Kidney (tissue), 13 donors: ENCODE measurements at regions not wholly inside any gene's neighbourhood (a gene's known extent, or its start where the extent isn't known, plus 50 kb on each side); places are given as distances from the start of the nearest gene placed in this dataset.

Source experiments
- DNase-seq, 5 donors: peaks; one replicate each; pipeline ENCODE4 v3.0.0-alpha.2; 2013 to 2020
- FAIRE-seq: peaks from 2 replicates; lab custom pipeline; 2012; peaks lifted over from hg19 to GRCh38; lab: Jason Lieb, UNC
- H3K27ac ChIP-seq, 2 donors: one replicate each; pipeline ENCODE4 v1.7.0; 2013; ENCODE audit warnings: low read depth in 2 of 2, low read length in 2 of 2, inconsistent platforms in 1 of 2
- H3K27me3 ChIP-seq: one replicate; pipeline ENCODE4 v1.7.1; 2013; ENCODE audit warnings: low read length, inconsistent platforms; ENCODE audit not compliant: control insufficient read depth, insufficient read depth
- H3K36me3 ChIP-seq, 3 donors: one replicate each; pipeline versions ENCODE4 v1.7.0 to v1.7.1; 2013; ENCODE audit warnings: low read length in 3 of 3, control low read depth in 1 of 3, inconsistent platforms in 1 of 3; ENCODE audit not compliant: insufficient read depth in 3 of 3, control insufficient read depth in 2 of 3
- H3K4me1 ChIP-seq, 3 donors: one replicate each; pipeline versions ENCODE4 v1.7.0 to v1.7.1; 2013; ENCODE audit warnings: low read length in 3 of 3, inconsistent platforms in 1 of 3, low read depth in 1 of 3; ENCODE audit not compliant: control insufficient read depth in 2 of 3, insufficient read depth in 2 of 3
- H3K4me3 ChIP-seq, 3 donors: one replicate each; pipeline versions ENCODE4 v1.7.0 to v1.8.1; 2013; ENCODE audit warnings: low read length in 3 of 3, control low read depth in 1 of 3, inconsistent platforms in 1 of 3
- H3K9ac ChIP-seq, 3 donors: one replicate each; pipeline versions ENCODE4 v1.7.0 to v1.7.1; 2013; ENCODE audit warnings: low read length in 3 of 3, control low read depth in 1 of 3, inconsistent platforms in 1 of 3
- H3K9me3 ChIP-seq, 3 donors: one replicate each; pipeline versions ENCODE4 v1.7.0 to v1.7.1; 2013; ENCODE audit warnings: low read length in 3 of 3, control low read depth in 1 of 3, inconsistent platforms in 1 of 3; ENCODE audit not compliant: control insufficient read depth in 2 of 3, insufficient read depth in 1 of 3
- CTCF ChIP-seq: IDR thresholded peaks from 3 replicates; pipeline ENCODE4 v1.5.1; 2012; ENCODE audit warnings: mild to moderate bottlenecking, moderate library complexity, borderline replicate concordance; ENCODE audit not compliant: insufficient read depth; ENCODE audit errors: extremely low read depth
- intact Hi-C: fragments of 100-400 bp; cut with DNase I; formaldehyde crosslinking; loops from one replicate; pipeline ENCODE4 v1.11.1; 2022
- donor health status: control.
- donor health status: control.
- donor health status: control.
- donor health status: control.
- donor health status: control.
- donor health status: DM: yes; HTN: yes; CAD: no.
- donor health status: Normal renal cell carcinoma (clear cell type).

GRCh38 chr2:8379128-8379527 lies 302.7 kb upstream of the ID2 start:
- Histone ChIP-seq H3K9me3 (no peaks in the 10 kb centered on the region), H3K27me3 (no peaks in the 10 kb centered on the region), H3K36me3 (no peaks in the 10 kb centered on the region), H3K27ac (no peak overlapping the region), H3K4me3 (no peak overlapping the region), H3K4me1 (no peaks in the 10 kb centered on the region), H3K9ac (no peak overlapping the region)
- no peak for TF ChIP-seq CTCF
- DNase-seq = no peak
- intact Hi-C loops = no loop called here
- no peak for FAIRE-seq

GRCh38 chr2:8379549-8379948 lies 302.3 kb upstream of the ID2 start:
- intact Hi-C loops = no loop called here
- no peak overlapping the region for H3K27ac ChIP-seq
- no peak overlapping the region for H3K4me3 ChIP-seq
- H3K9me3 ChIP-seq = no peaks in the 10 kb centered on the region
- DNase-seq = peak in 1 of 5 donors; percentile 19
- no peaks in the 10 kb centered on the region for H3K36me3 ChIP-seq
- no peak overlapping the region for H3K9ac ChIP-seq
- TF ChIP-seq CTCF = no peak
- H3K4me1 ChIP-seq = no peaks in the 10 kb centered on the region
- H3K27me3 ChIP-seq = no peaks in the 10 kb centered on the region
- FAIRE-seq = no peak

- Histone ChIP-seq H3K4me3 (no peak overlapping the region), H3K27ac (no peak overlapping the region), H3K27me3 (no peaks in the 10 kb centered on the region), H3K9ac (no peak overlapping the region), H3K4me1 (no peaks in the 10 kb centered on the region), H3K9me3 (no peaks in the 10 kb centered on the region), H3K36me3 (no peaks in the 10 kb centered on the region)
- no peak for TF ChIP-seq CTCF
- intact Hi-C loops = no loop called here
- FAIRE-seq (no peak), DNase-seq (peak in 2 of 5 donors; percentile 21 to 61)
Measured at GRCh38 chr2:8380026-8380425, 301.8 kb upstream of the ID2 start.

- H3K4me1 ChIP-seq = no peaks in the 10 kb centered on the region
- H3K36me3 ChIP-seq = no peaks in the 10 kb centered on the region
- FAIRE-seq (no peak), DNase-seq (no peak)
- intact Hi-C loops = no loop called here
- no peak for TF ChIP-seq CTCF
- no peak overlapping the region for H3K27ac ChIP-seq
- no peaks in the 10 kb centered on the region for H3K9me3 ChIP-seq
- H3K4me3 ChIP-seq = no peak overlapping the region
- H3K27me3 ChIP-seq = no peaks in the 10 kb centered on the region
- no peak overlapping the region for H3K9ac ChIP-seq
Measured at GRCh38 chr2:8380566-8380965, 301.3 kb upstream of the ID2 start.
